Skeletal muscle tissue (tissue), 3 donors: ENCODE measurements at regions not wholly inside any gene's neighbourhood (a gene's known extent, or its start where the extent isn't known, plus 50 kb on each side); places are given as distances from the start of the nearest gene placed in this dataset.
A peak's percentile ranks its signal among the peaks of the same experiment; 100 is the strongest.

Experiments
- H3K27ac ChIP-seq: one replicate; pipeline ENCODE4 v1.7.0; 2013; ENCODE audit warnings: mild to moderate bottlenecking, low read depth, low read length, inconsistent platforms
- H3K27me3 ChIP-seq, 3 donors: one replicate each; pipeline ENCODE4 v1.7.0; 2013; ENCODE audit warnings: low read length in 3 of 3; ENCODE audit not compliant: control insufficient read depth in 3 of 3, insufficient read depth in 3 of 3
- H3K36me3 ChIP-seq, 3 donors: one replicate each; pipeline ENCODE4 v1.7.0; 2013; ENCODE audit warnings: low read length in 3 of 3; ENCODE audit not compliant: control insufficient read depth in 3 of 3, insufficient read depth in 3 of 3
- H3K4me1 ChIP-seq, 3 donors: one replicate each; pipeline ENCODE4 v1.7.0; 2013; ENCODE audit warnings: low read length in 3 of 3, mild to moderate bottlenecking in 3 of 3; ENCODE audit not compliant: control insufficient read depth in 3 of 3, insufficient read depth in 3 of 3
- H3K4me3 ChIP-seq, 3 donors: one replicate each; pipeline ENCODE4 v1.7.0; 2013; ENCODE audit warnings: low read length in 3 of 3
- H3K9ac ChIP-seq, 3 donors: one replicate each; pipeline ENCODE4 v1.7.0; 2013; ENCODE audit warnings: low read length in 3 of 3, mild to moderate bottlenecking in 3 of 3, moderate library complexity in 2 of 3, low read depth in 1 of 3
- H3K9me3 ChIP-seq, 3 donors: one replicate each; pipeline ENCODE4 v1.7.0; 2013; ENCODE audit warnings: low read length in 3 of 3; ENCODE audit not compliant: control insufficient read depth in 3 of 3
- donor health status: Osteomylitis.

GRCh38 chr20:17873410-17874270, 95.0 kb downstream of the SNX5 start:
- peaks cover 19 to 29% (median 24%) of the 10 kb centered on the region in 3 donors for H3K4me1 ChIP-seq
- H3K36me3 ChIP-seq = no peaks in the 10 kb centered on the region
- peaks cover 9 to 28% (median 21%) of the 10 kb centered on the region in 3 donors for H3K27me3 ChIP-seq
- peak overlapping the region; percentile 54 for H3K27ac ChIP-seq
- no peak overlapping the region for H3K4me3 ChIP-seq
- H3K9me3 ChIP-seq = no peaks in the 10 kb centered on the region
- H3K9ac ChIP-seq = no peak overlapping the region

- H3K9ac ChIP-seq = no peak overlapping the region
- no peak overlapping the region for H3K27ac ChIP-seq
- H3K4me1 ChIP-seq = peaks cover 19 to 29% (median 24%) of the 10 kb centered on the region in 3 donors
- no peaks in the 10 kb centered on the region for H3K36me3 ChIP-seq
- H3K4me3 ChIP-seq = no peak overlapping the region
- no peaks in the 10 kb centered on the region for H3K9me3 ChIP-seq
- peaks cover 9 to 25% (median 23%) of the 10 kb centered on the region in 3 donors for H3K27me3 ChIP-seq
These were observed 95.6 kb downstream of the SNX5 start for GRCh38 chr20:17872959-17873358.

GRCh38 chr20:17872434-17872833, 96.2 kb downstream of the SNX5 start:
- no peaks in the 10 kb centered on the region for H3K36me3 ChIP-seq
- H3K9me3 ChIP-seq = no peaks in the 10 kb centered on the region
- H3K27ac ChIP-seq = no peak overlapping the region
- no peak overlapping the region for H3K4me3 ChIP-seq
- H3K27me3 ChIP-seq = peaks cover 9 to 25% (median 23%) of the 10 kb centered on the region in 3 donors
- peaks cover 19 to 32% (median 24%) of the 10 kb centered on the region in 3 donors for H3K4me1 ChIP-seq
- H3K9ac ChIP-seq = no peak overlapping the region

GRCh38 chr20:17871886-17872285, 96.7 kb downstream of the SNX5 start:
- Histone ChIP-seq H3K36me3 (no peaks in the 10 kb centered on the region), H3K27ac (no peak overlapping the region), H3K4me3 (no peak overlapping the region), H3K27me3 (peaks cover 9 to 25% (median 23%) of the 10 kb centered on the region in 3 donors), H3K9ac (no peak overlapping the region), H3K4me1 (peaks cover 19 to 32% (median 24%) of the 10 kb centered on the region in 3 donors), H3K9me3 (no peaks in the 10 kb centered on the region)

DNA sequence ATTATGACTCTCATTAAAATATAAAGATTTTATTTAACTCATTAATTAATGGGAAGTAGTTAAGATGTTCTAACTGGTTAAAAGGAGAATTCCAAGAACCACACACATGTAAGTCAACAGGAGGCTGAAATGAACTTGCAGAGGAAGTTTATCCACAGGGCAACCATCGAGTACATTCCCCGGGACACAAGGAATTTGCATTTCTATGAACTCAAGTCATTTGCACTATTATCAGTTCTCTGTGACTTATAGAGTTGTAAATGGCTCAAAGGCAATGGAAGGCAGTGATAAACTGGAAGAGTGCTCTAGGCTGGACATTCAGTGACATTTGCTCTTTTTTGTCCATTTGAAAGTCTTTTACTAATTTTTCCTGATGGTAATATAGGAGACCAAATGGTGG, 97.4 kb downstream of the SNX5 start:
- Histone ChIP-seq H3K27me3 (peaks cover 9 to 25% (median 21%) of the 10 kb centered on the region in 3 donors), H3K9me3 (no peaks in the 10 kb centered on the region), H3K27ac (no peak overlapping the region), H3K36me3 (no peaks in the 10 kb centered on the region), H3K4me3 (no peak overlapping the region), H3K4me1 (peaks cover 17 to 35% (median 27%) of the 10 kb centered on the region in 3 donors), H3K9ac (no peak overlapping the region)

GRCh38 chr20:17870086-17870740, 98.4 kb downstream of the SNX5 start:
- Histone ChIP-seq H3K4me3 (peak overlapping the region in 2 of 3 donors; percentile 27 to 35), H3K36me3 (no peaks in the 10 kb centered on the region), H3K4me1 (peaks cover 11 to 27% (median 17%) of the 10 kb centered on the region in 3 donors)

GRCh38 chr20:17869295-17869994, 99.1 kb downstream of the SNX5 start:
- no peaks in the 10 kb centered on the region for H3K9me3 ChIP-seq
- peaks cover 9 to 14% (median 13%) of the 10 kb centered on the region in 3 donors for H3K27me3 ChIP-seq
- peaks cover 11 to 23% (median 14%) of the 10 kb centered on the region in 3 donors for H3K4me1 ChIP-seq
- H3K4me3 ChIP-seq = peak overlapping the region in 2 of 3 donors; percentile 27 to 35
- H3K36me3 ChIP-seq = no peaks in the 10 kb centered on the region
- H3K9ac ChIP-seq = no peak overlapping the region
- no peak overlapping the region for H3K27ac ChIP-seq

More at GRCh38 chr20:17870086-17870740, 98.4 kb downstream of the SNX5 start:
- Histone ChIP-seq H3K27ac (no peak overlapping the region), H3K9ac (peak overlapping the region in 1 of 3 donors; percentile 62), H3K27me3 (peaks cover 9 to 18% (median 15%) of the 10 kb centered on the region in 3 donors), H3K9me3 (no peaks in the 10 kb centered on the region)

- Histone ChIP-seq H3K4me3 (no peak overlapping the region), H3K27ac (no peak overlapping the region), H3K4me1 (peaks cover 10 to 24% (median 16%) of the 10 kb centered on the region in 3 donors), H3K36me3 (no peaks in the 10 kb centered on the region), H3K9me3 (no peaks in the 10 kb centered on the region), H3K9ac (no peak overlapping the region), H3K27me3 (peaks cover 9 to 14% (median 13%) of the 10 kb centered on the region in 3 donors)
These were observed 99.8 kb downstream of the SNX5 start for GRCh38 chr20:17868700-17869231.

DNA sequence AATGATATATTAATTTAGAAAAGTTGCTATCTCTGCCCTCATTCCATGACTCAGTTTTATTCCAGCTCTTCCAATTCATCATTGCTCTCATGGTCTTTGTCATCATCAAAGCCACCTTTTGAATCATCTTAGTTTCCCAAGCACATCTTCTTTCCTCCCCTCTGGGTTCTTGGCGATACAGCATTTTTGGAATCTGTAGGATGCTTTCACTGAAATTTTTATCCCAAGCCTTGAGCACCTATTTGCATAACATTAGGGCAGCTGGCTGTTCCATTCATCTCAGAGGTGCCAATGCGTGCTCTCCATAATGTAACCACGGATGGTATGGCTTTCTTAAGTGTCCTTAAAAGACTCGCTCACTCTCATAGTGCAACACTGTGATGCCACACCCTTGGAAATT, 100.4 kb downstream of the SNX5 start:
- no peak overlapping the region for H3K27ac ChIP-seq
- peaks cover 9 to 14% (median 13%) of the 10 kb centered on the region in 3 donors for H3K27me3 ChIP-seq
- H3K4me1 ChIP-seq = peaks cover 11 to 25% (median 12%) of the 10 kb centered on the region in 3 donors
- H3K9me3 ChIP-seq = no peaks in the 10 kb centered on the region
- H3K36me3 ChIP-seq = no peaks in the 10 kb centered on the region
- no peak overlapping the region for H3K9ac ChIP-seq
- H3K4me3 ChIP-seq = no peak overlapping the region
